ENCODE measurements at regions not wholly inside any gene's neighbourhood (a gene's known extent, or its start where the extent isn't known, plus 50 kb on each side); places are given as distances from the start of the nearest gene placed in this dataset.

GRCh38 chr2:67462738-67463496 lies 65.8 kb downstream of the ETAA1 start:
- DNase-seq (ENCODE audit: low spot score) = no peak

GRCh38 chr2:67463810-67464209 lies 66.7 kb downstream of the ETAA1 start:
- no peak for DNase-seq (ENCODE audit: low spot score)

GRCh38 chr2:67465623-67466022 lies 68.5 kb downstream of the ETAA1 start:
- DNase-seq (ENCODE audit: low spot score) = no peak

GRCh38 chr2:67466734-67467133 lies 69.6 kb downstream of the ETAA1 start:
- no peak for DNase-seq (ENCODE audit: low spot score)

GRCh38 chr2:67471681-67472080 lies 74.5 kb downstream of the ETAA1 start:
- DNase-seq (ENCODE audit: low spot score) = no peak

- no peak for DNase-seq (ENCODE audit: low spot score)
Measured at GRCh38 chr2:67476809-67477790, 80.0 kb downstream of the ETAA1 start.

GRCh38 chr2:67479261-67479660 lies 82.1 kb downstream of the ETAA1 start:
- no peak for DNase-seq (ENCODE audit: low spot score)

- DNase-seq (ENCODE audit: low spot score) = no peak
Measured at GRCh38 chr2:67485431-67485830, 88.3 kb downstream of the ETAA1 start.

- no peak for DNase-seq (ENCODE audit: low spot score)
Measured at GRCh38 chr2:67486041-67486796, 89.1 kb downstream of the ETAA1 start.

- no peak for DNase-seq (ENCODE audit: low spot score)
Measured at GRCh38 chr2:67487993-67488392, 90.9 kb downstream of the ETAA1 start.

- no peak for DNase-seq (ENCODE audit: low spot score)
Measured at GRCh38 chr2:67489396-67489795, 92.3 kb downstream of the ETAA1 start.

GRCh38 chr2:67498931-67499330 lies 101.8 kb downstream of the ETAA1 start:
- DNase-seq (ENCODE audit: low spot score) = no peak

- DNase-seq (ENCODE audit: low spot score) = no peak
Measured at GRCh38 chr2:67499989-67500388, 102.9 kb downstream of the ETAA1 start.

GRCh38 chr2:67500541-67500940 lies 103.4 kb downstream of the ETAA1 start:
- DNase-seq (ENCODE audit: low spot score) = no peak

GRCh38 chr2:67502346-67503065 lies 105.4 kb downstream of the ETAA1 start:
- no peak for DNase-seq (ENCODE audit: low spot score)

GRCh38 chr2:67503066-67503795 lies 106.1 kb downstream of the ETAA1 start:
- no peak for DNase-seq (ENCODE audit: low spot score)

GRCh38 chr2:67510745-67511144 lies 113.6 kb downstream of the ETAA1 start:
- DNase-seq (ENCODE audit: low spot score) = no peak

GRCh38 chr2:67514515-67514914 lies 117.4 kb downstream of the ETAA1 start:
- no peak for DNase-seq (ENCODE audit: low spot score)

GRCh38 chr2:67515056-67515455 lies 117.9 kb downstream of the ETAA1 start:
- DNase-seq (ENCODE audit: low spot score) = no peak

GRCh38 chr2:67515538-67515937 lies 118.4 kb downstream of the ETAA1 start:
- no peak for DNase-seq (ENCODE audit: low spot score)

- DNase-seq (ENCODE audit: low spot score) = no peak
Measured at GRCh38 chr2:67516362-67516761, 119.2 kb downstream of the ETAA1 start.

All from HuH-7.5 (cell line).